ENCODE measurements at regions not wholly inside any gene's neighbourhood (a gene's known extent, or its start where the extent isn't known, plus 50 kb on each side); places are given as distances from the start of the nearest gene placed in this dataset.

- ChIA-PET POLR2A (no interaction called here), CTCF (no interaction called here)
- intact Hi-C loops (cut with micrococcal nuclease; ENCODE audit: unreplicated experiment) (no loop called here), in situ Hi-C loops (cut with HindIII; ENCODE audit: low pct_unique_long_range_greater_than_20kb, low sequenced_read_pairs) (no loop called here)
- Histone ChIP-seq H3K4me1 (ENCODE audit: control insufficient read depth, insufficient read depth, low read length) (no peaks in the 10 kb centered on the region), H3K27me3 (ENCODE audit: control insufficient read depth, insufficient read depth, low read length) (no peaks in the 10 kb centered on the region), H3K9me3 (ENCODE audit: control insufficient read depth, insufficient read depth, low read depth, low read length) (no peaks in the 10 kb centered on the region), H3K27ac (ENCODE audit: low read length) (no peak overlapping the region), H3K36me3 (ENCODE audit: control insufficient read depth, insufficient read depth, low read length) (no peaks in the 10 kb centered on the region), H3K4me3 (ENCODE audit: low read depth in 2 of 2, low read length in 2 of 2) (no peak overlapping the region)
- no TSS peak for BruUV-seq (replicated peaks)
- TF ChIP-seq TCF7L2 (IDR thresholded peaks at IDR 0.05; ENCODE audit: low read depth, low read length) (no peak), POLR2AphosphoS5 (IDR thresholded peaks at IDR 0.05; ENCODE audit: low read depth, low read length) (no peak), SIN3A (IDR thresholded peaks at IDR 0.05; ENCODE audit: borderline replicate concordance, insufficient read depth, low read depth, low read length) (no peak), REST (IDR thresholded peaks at IDR 0.05; ENCODE audit: insufficient read depth in 1 of 2, low read depth in 2 of 2, low read length in 1 of 2) (no peak), CTCF (IDR thresholded peaks at IDR 0.05) (no peak)
- ATAC-seq, result no peak
- DNase-seq (ENCODE audit: low read depth, low spot score), result no peak
These were observed 131.0 kb upstream of the CXCR4 start for GRCh38 chr2:136248907-136249306.

- no peaks in the 10 kb centered on the region for H3K4me1 ChIP-seq (ENCODE audit: control insufficient read depth, insufficient read depth, low read length)
- no peaks in the 10 kb centered on the region for H3K36me3 ChIP-seq (ENCODE audit: control insufficient read depth, insufficient read depth, low read length)
- POLR2A ChIA-PET, result no interaction called here
- TF ChIP-seq SIN3A (IDR thresholded peaks at IDR 0.05; ENCODE audit: borderline replicate concordance, insufficient read depth, low read depth, low read length) (no peak), CTCF (IDR thresholded peaks at IDR 0.05) (no peak), REST (IDR thresholded peaks at IDR 0.05; ENCODE audit: insufficient read depth in 1 of 2, low read depth in 2 of 2, low read length in 1 of 2) (no peak), TCF7L2 (IDR thresholded peaks at IDR 0.05; ENCODE audit: low read depth, low read length) (no peak), POLR2AphosphoS5 (IDR thresholded peaks at IDR 0.05; ENCODE audit: low read depth, low read length) (no peak)
- H3K9me3 ChIP-seq (ENCODE audit: control insufficient read depth, insufficient read depth, low read depth, low read length), result no peaks in the 10 kb centered on the region
- in situ Hi-C loops (cut with HindIII; ENCODE audit: low pct_unique_long_range_greater_than_20kb, low sequenced_read_pairs), result no loop called here
- BruUV-seq (replicated peaks), result no TSS peak
- intact Hi-C loops (cut with micrococcal nuclease; ENCODE audit: unreplicated experiment), result no loop called here
- no peak overlapping the region for H3K27ac ChIP-seq (ENCODE audit: low read length)
- H3K27me3 ChIP-seq (ENCODE audit: control insufficient read depth, insufficient read depth, low read length), result no peaks in the 10 kb centered on the region
- ATAC-seq, result no peak
- no peak for DNase-seq (ENCODE audit: low read depth, low spot score)
- CTCF ChIA-PET, result no interaction called here
- no peak overlapping the region for H3K4me3 ChIP-seq (ENCODE audit: low read depth in 2 of 2, low read length in 2 of 2)
These were observed 130.3 kb upstream of the CXCR4 start for GRCh38 chr2:136248242-136248641.
